DND-41 (cell line): ENCODE measurements at regions not wholly inside any gene's neighbourhood (a gene's known extent, or its start where the extent isn't known, plus 50 kb on each side); places are given as distances from the start of the nearest gene placed in this dataset.

Source experiments
- ATAC-seq: fragments of 200-7000 bp; cut with Tn5 transposase; 3 replicates; pipeline ENCODE4 v1.9.1; 2021; ENCODE audit warnings: low read depth; ENCODE audit not compliant: insufficient read depth
- DNase-seq: peaks from one replicate; pipeline ENCODE4 v3.0.0-alpha.2; 2020
- H2AFZ ChIP-seq: 2 replicates; pipeline ENCODE4 v1.6.0; 2012; ENCODE audit warnings: low read depth, low read length
- H3K27ac ChIP-seq: 2 replicates; pipeline ENCODE4 v1.5.1; 2012; ENCODE audit warnings: low read length, inconsistent platforms
- H3K27me3 ChIP-seq: fragments of 200-600 bp; sonication (generic); 2 replicates; pipeline ENCODE4 v1.6.0; 2012; ENCODE audit warnings: low read length, mild to moderate bottlenecking, inconsistent platforms; ENCODE audit not compliant: insufficient read depth, poor library complexity
- H3K36me3 ChIP-seq: 2 replicates; pipeline ENCODE4 v1.5.1; 2012; ENCODE audit warnings: low read length, inconsistent platforms; ENCODE audit not compliant: insufficient read depth
- H3K4me1 ChIP-seq: 2 replicates; pipeline ENCODE4 v1.5.1; 2012; ENCODE audit warnings: mild to moderate bottlenecking, low read length; ENCODE audit not compliant: insufficient read depth
- H3K4me2 ChIP-seq: 2 replicates; pipeline ENCODE4 v1.6.0; 2012; ENCODE audit warnings: mild to moderate bottlenecking, moderate library complexity, low read length, inconsistent platforms; ENCODE audit not compliant: insufficient read depth
- H3K4me3 ChIP-seq, 2 experiments: fragments of 200-600 bp in 1 of 2; shearing (Covaris generic) in 1 of 2; 2 replicates each; pipeline ENCODE4 v1.5.1; 2012 to 2016; ENCODE audit warnings: inconsistent platforms in 2 of 2, low read length in 2 of 2, mild to moderate bottlenecking in 2 of 2, low read depth in 1 of 2, moderate library complexity in 1 of 2
- H3K79me2 ChIP-seq: 2 replicates; pipeline ENCODE4 v1.6.0; 2012; ENCODE audit warnings: low read length, inconsistent platforms; ENCODE audit not compliant: insufficient read depth
- H3K9ac ChIP-seq: 2 replicates; pipeline ENCODE4 v1.6.0; 2012; ENCODE audit warnings: low read depth, mild to moderate bottlenecking, inconsistent platforms, low read length, moderate library complexity
- H3K9me3 ChIP-seq: 2 replicates; pipeline ENCODE4 v1.5.1; 2012; ENCODE audit warnings: low read length, moderate library complexity, mild to moderate bottlenecking, inconsistent platforms; ENCODE audit not compliant: insufficient read depth, severe bottlenecking
- H4K20me1 ChIP-seq: 2 replicates; pipeline ENCODE4 v1.6.0; 2012; ENCODE audit warnings: low read length; ENCODE audit not compliant: insufficient read depth
- CTCF ChIP-seq: IDR thresholded peaks from 2 replicates; pipeline ENCODE4 v1.5.1; 2012; ENCODE audit warnings: borderline replicate concordance, low read length, moderate library complexity, mild to moderate bottlenecking; ENCODE audit not compliant: poor library complexity, severe bottlenecking; ENCODE audit errors: extremely low read depth
- EZH2 ChIP-seq: IDR thresholded peaks from 3 replicates; pipeline ENCODE4 v1.6.1; 2012; ENCODE audit warnings: borderline replicate concordance, low read depth, mild to moderate bottlenecking, moderate library complexity, low read length, inconsistent platforms; ENCODE audit not compliant: severe bottlenecking

- ATAC-seq (no peak), DNase-seq (no peak)
- no peak overlapping the region for H3K27ac ChIP-seq
- H2AFZ ChIP-seq, result no peak overlapping the region
- H3K36me3 ChIP-seq, result no peaks in the 10 kb centered on the region
- H3K27me3 ChIP-seq, result no peaks in the 10 kb centered on the region
- H4K20me1 ChIP-seq, result no peaks in the 10 kb centered on the region
- TF ChIP-seq CTCF, result no peak
- TF ChIP-seq EZH2, result no peak
- H3K4me3 ChIP-seq, result no peak overlapping the region
- no peak overlapping the region for H3K4me2 ChIP-seq
- H3K9ac ChIP-seq, result no peak overlapping the region
- H3K79me2 ChIP-seq, result no peaks in the 10 kb centered on the region
- no peaks in the 10 kb centered on the region for H3K4me1 ChIP-seq
- H3K9me3 ChIP-seq, result no peaks in the 10 kb centered on the region
Measured at GRCh38 chr6:134683783-134684422, 266.0 kb downstream of the ALDH8A1 start.

- no peaks in the 10 kb centered on the region for H3K79me2 ChIP-seq
- no peak for DNase-seq
- no peaks in the 10 kb centered on the region for H3K36me3 ChIP-seq
- H4K20me1 ChIP-seq, result no peaks in the 10 kb centered on the region
- no peak overlapping the region for H3K9ac ChIP-seq
- H3K4me3 ChIP-seq, result no peak overlapping the region
- ATAC-seq, result no peak
- H3K27ac ChIP-seq, result no peak overlapping the region
- H3K9me3 ChIP-seq, result no peaks in the 10 kb centered on the region
- no peaks in the 10 kb centered on the region for H3K27me3 ChIP-seq
- no peak overlapping the region for H3K4me2 ChIP-seq
- TF ChIP-seq EZH2 (no peak), CTCF (no peak)
- H3K4me1 ChIP-seq, result no peaks in the 10 kb centered on the region
- H2AFZ ChIP-seq, result no peak overlapping the region
Measured at GRCh38 chr6:134680433-134680832, 269.5 kb downstream of the ALDH8A1 start.

DNA sequence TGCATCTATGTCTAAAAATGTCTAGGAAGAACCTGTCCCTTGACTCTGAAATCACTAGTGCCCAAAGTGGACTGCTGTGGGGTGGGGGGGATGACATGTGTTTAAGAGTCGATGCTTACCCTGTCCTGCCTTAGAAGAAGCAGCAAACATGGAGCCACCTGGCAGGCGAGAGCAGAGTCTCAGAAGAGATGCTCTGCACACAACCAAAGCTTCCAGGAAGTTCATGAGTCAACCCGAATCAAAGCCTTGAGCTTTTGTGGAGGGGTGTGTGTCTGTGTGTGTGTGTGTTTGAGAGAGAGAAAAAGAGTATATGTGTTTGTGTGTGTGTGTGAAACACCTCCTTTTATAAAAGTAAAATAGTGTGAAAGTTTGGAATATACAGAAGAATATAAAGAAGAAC, 269.9 kb downstream of the ALDH8A1 start:
- Histone ChIP-seq H3K36me3 (no peaks in the 10 kb centered on the region), H3K4me2 (no peak overlapping the region), H3K9ac (no peak overlapping the region), H4K20me1 (no peaks in the 10 kb centered on the region), H3K4me3 (no peak overlapping the region), H3K4me1 (no peaks in the 10 kb centered on the region), H3K27me3 (no peaks in the 10 kb centered on the region), H3K27ac (no peak overlapping the region), H2AFZ (no peak overlapping the region), H3K79me2 (no peaks in the 10 kb centered on the region), H3K9me3 (no peaks in the 10 kb centered on the region)
- no peak for TF ChIP-seq CTCF
- no peak for TF ChIP-seq EZH2
- ATAC-seq (no peak), DNase-seq (no peak)
